Activated CD8-positive, alpha-beta memory T cell treated with anti-CD3 and anti-CD28 coated beads for 36 hours (primary cell): ENCODE measurements at regions not wholly inside any gene's neighbourhood (a gene's known extent, or its start where the extent isn't known, plus 50 kb on each side); places are given as distances from the start of the nearest gene placed in this dataset.

Experiments used
- CTCF ChIA-PET: fragments of 350-600 bp; sonication (Branson Sonifier 250); formaldehyde crosslinking; loops from one replicate; lab custom pipeline; 2021; ENCODE audit warnings: antibody characterized with exemption; lab: Charles Lee
- POLR2A ChIA-PET: fragments of 350-600 bp; sonication (Branson Sonifier 250); formaldehyde crosslinking; loops from one replicate; lab custom pipeline; 2021; ENCODE audit warnings: antibody characterized with exemption; lab: Charles Lee

GRCh38 chr10:36067748-36068147 lies 425.7 kb upstream of the FZD8 start:
- POLR2A ChIA-PET, result no interaction called here
- CTCF ChIA-PET, result no interaction called here

- ChIA-PET POLR2A (no interaction called here), CTCF (no interaction called here)
Measured at GRCh38 chr10:36066850-36067249, 424.8 kb upstream of the FZD8 start.

- POLR2A ChIA-PET, result no interaction called here
- CTCF ChIA-PET, result no interaction called here
Measured at GRCh38 chr10:36066102-36066501, 424.0 kb upstream of the FZD8 start.

GRCh38 chr10:36063396-36063795 lies 421.3 kb upstream of the FZD8 start:
- CTCF ChIA-PET, result no interaction called here
- POLR2A ChIA-PET, result no interaction called here

GRCh38 chr10:36057731-36058130 lies 415.6 kb upstream of the FZD8 start:
- ChIA-PET POLR2A (no interaction called here), CTCF (no interaction called here)

GRCh38 chr10:36057180-36057579 lies 415.1 kb upstream of the FZD8 start:
- ChIA-PET POLR2A (no interaction called here), CTCF (no interaction called here)

- CTCF ChIA-PET, result no interaction called here
- POLR2A ChIA-PET, result no interaction called here
Measured at GRCh38 chr10:36053775-36054174, 411.7 kb upstream of the FZD8 start.

- ChIA-PET CTCF (no interaction called here), POLR2A (no interaction called here)
Measured at GRCh38 chr10:36053271-36053670, 411.2 kb upstream of the FZD8 start.

GRCh38 chr10:36051500-36051991 lies 409.4 kb upstream of the FZD8 start:
- CTCF ChIA-PET, result no interaction called here
- POLR2A ChIA-PET, result no interaction called here

GRCh38 chr10:36050763-36051499 lies 408.8 kb upstream of the FZD8 start:
- ChIA-PET POLR2A (no interaction called here), CTCF (no interaction called here)

GRCh38 chr10:36048780-36049179 lies 406.7 kb upstream of the FZD8 start:
- CTCF ChIA-PET, result no interaction called here
- POLR2A ChIA-PET, result no interaction called here

GRCh38 chr10:36048236-36048635 lies 406.1 kb upstream of the FZD8 start:
- ChIA-PET POLR2A (no interaction called here), CTCF (no interaction called here)

- ChIA-PET CTCF (no interaction called here), POLR2A (no interaction called here)
Measured at GRCh38 chr10:36042135-36042534, 400.0 kb upstream of the FZD8 start.

- ChIA-PET POLR2A (no interaction called here), CTCF (no interaction called here)
Measured at GRCh38 chr10:36038316-36038955, 396.3 kb upstream of the FZD8 start.

GRCh38 chr10:36036137-36036536 lies 394.0 kb upstream of the FZD8 start:
- POLR2A ChIA-PET, result no interaction called here
- CTCF ChIA-PET, result no interaction called here

- POLR2A ChIA-PET, result no interaction called here
- CTCF ChIA-PET, result no interaction called here
Measured at GRCh38 chr10:36033808-36034207, 391.7 kb upstream of the FZD8 start.

- ChIA-PET CTCF (no interaction called here), POLR2A (no interaction called here)
Measured at GRCh38 chr10:36030516-36030915, 388.4 kb upstream of the FZD8 start.

GRCh38 chr10:36026656-36027390 lies 384.7 kb upstream of the FZD8 start:
- ChIA-PET CTCF (no interaction called here), POLR2A (no interaction called here)

- CTCF ChIA-PET, result no interaction called here
- POLR2A ChIA-PET, result no interaction called here
Measured at GRCh38 chr10:36026081-36026480, 384.0 kb upstream of the FZD8 start.

- ChIA-PET CTCF (no interaction called here), POLR2A (no interaction called here)
Measured at GRCh38 chr10:36023939-36024338, 381.8 kb upstream of the FZD8 start.

GRCh38 chr10:36021096-36021495 lies 379.0 kb upstream of the FZD8 start:
- POLR2A ChIA-PET, result no interaction called here
- CTCF ChIA-PET, result no interaction called here
